Effector memory CD8-positive, alpha-beta T cell (primary cell): ENCODE measurements at regions not wholly inside any gene's neighbourhood (a gene's known extent, or its start where the extent isn't known, plus 50 kb on each side); places are given as distances from the start of the nearest gene placed in this dataset.

ENCODE experiments used
- ATAC-seq: fragments of 150-1000 bp; cut with Tn5 transposase; replicated peaks from 2 replicates; pipeline ENCODE4 v1.10.0; 2021; ENCODE audit warnings: mild to moderate bottlenecking, moderate library complexity
- DNase-seq, 3 experiments: peaks; one replicate each; pipeline ENCODE4 v3.0.0; 2021
- H3K27ac Mint-ChIP-seq, 2 donors: one replicate each; pipeline ENCODE4 v1.8.0; 2022; ENCODE audit warnings: mild to moderate bottlenecking in 2 of 2, mixed read lengths in 2 of 2, moderate library complexity in 2 of 2
- H3K27me3 Mint-ChIP-seq, 2 donors: one replicate each; pipeline ENCODE4 v1.8.0; 2022; ENCODE audit warnings: mixed read lengths in 2 of 2
- H3K36me3 Mint-ChIP-seq: one replicate; pipeline ENCODE4 v1.8.0; 2022; ENCODE audit warnings: mild to moderate bottlenecking, moderate library complexity, mixed read lengths; ENCODE audit not compliant: insufficient read depth
- H3K4me1 Mint-ChIP-seq, 2 donors: one replicate each; pipeline ENCODE4 v1.8.0; 2022; ENCODE audit warnings: low read depth in 2 of 2, mixed read lengths in 2 of 2
- H3K4me3 Mint-ChIP-seq, 2 donors: one replicate each; pipeline ENCODE4 v1.8.0; 2022; ENCODE audit warnings: mild to moderate bottlenecking in 2 of 2, mixed read lengths in 2 of 2, moderate library complexity in 2 of 2
- H3K9me3 Mint-ChIP-seq, 2 donors: one replicate each; pipeline ENCODE4 v1.8.0; 2022; ENCODE audit warnings: mixed read lengths in 2 of 2

DNA sequence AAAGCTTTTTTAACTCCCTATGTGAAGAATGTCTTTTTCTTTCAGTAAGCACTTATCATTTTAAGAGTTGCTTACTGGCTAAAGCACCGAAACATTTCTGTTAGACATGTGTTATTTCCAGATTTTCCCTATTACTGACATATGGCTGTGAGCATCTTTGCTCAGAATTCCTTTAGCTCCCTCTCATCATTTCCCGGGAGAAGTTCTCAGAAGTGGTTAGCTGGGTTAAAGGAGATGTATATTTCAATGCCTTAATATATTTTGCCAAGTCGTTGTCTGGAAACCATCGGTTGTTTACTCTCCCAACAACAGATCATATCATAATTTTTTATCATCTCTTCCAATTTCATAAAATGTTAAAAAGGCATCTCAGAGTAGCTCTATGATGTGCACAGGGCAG, 396.5 kb downstream of the OCA2 start:
- DNase-seq, result no peak
- no peaks in the 10 kb centered on the region for H3K4me1 Mint-ChIP-seq
- peaks cover 11 to 41% of the 10 kb centered on the region in 2 donors for H3K9me3 Mint-ChIP-seq

DNA sequence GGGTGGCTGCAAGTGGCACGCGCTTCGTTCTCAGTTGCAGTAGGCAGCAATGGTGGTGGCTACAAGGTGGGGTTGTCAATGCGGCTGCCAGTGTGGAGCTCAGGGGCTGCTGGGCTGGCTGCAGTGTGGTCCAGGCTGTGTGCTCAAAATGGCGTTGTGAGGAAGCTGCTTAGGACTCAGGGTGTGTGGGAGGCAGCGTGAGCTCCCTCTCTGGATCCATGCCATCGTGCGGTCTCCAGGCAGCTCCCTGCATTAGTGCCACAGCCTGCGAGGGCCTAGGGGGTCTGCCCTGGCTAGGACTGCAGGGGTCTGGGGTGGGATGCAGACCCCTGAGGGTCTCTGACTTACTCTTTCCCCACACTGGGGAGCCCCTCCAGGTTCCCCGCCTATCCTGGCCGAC, 397.2 kb downstream of the OCA2 start:
- H3K9me3 Mint-ChIP-seq, result peaks cover 11 to 39% of the 10 kb centered on the region in 2 donors
- ATAC-seq (no peak), DNase-seq (no peak)
- H3K27ac Mint-ChIP-seq, result no peak overlapping the region
- no peaks in the 10 kb centered on the region for H3K4me1 Mint-ChIP-seq
- H3K27me3 Mint-ChIP-seq, result no peaks in the 10 kb centered on the region
- H3K4me3 Mint-ChIP-seq, result no peak overlapping the region
- H3K36me3 Mint-ChIP-seq, result no peaks in the 10 kb centered on the region

More for the DNA sequence above, 396.5 kb downstream of the OCA2 start:
- ATAC-seq, result no peak
- H3K4me3 Mint-ChIP-seq, result no peak overlapping the region
- H3K36me3 Mint-ChIP-seq, result no peaks in the 10 kb centered on the region
- no peaks in the 10 kb centered on the region for H3K27me3 Mint-ChIP-seq
- no peak overlapping the region for H3K27ac Mint-ChIP-seq

DNA sequence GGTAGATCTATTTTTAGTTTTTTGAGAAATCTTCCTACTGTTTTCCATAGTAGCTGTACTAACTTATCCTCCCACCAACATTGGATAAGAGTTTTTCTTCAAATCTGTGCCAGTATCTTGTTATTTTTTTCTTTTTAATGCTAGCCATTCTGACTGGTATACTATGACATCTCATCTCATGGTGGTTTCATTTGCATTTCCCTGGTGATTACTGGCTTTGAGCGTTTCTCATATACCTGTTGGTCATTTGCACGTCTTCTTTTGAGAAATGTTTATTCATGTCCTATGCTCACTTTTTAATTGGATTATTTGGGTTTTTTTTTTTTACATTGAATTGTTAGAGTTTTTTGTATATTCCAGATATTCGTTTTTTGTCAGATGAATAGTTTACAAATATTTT, 398.1 kb downstream of the OCA2 start:
- Mint-ChIP-seq H3K4me1 (no peaks in the 10 kb centered on the region), H3K27me3 (no peaks in the 10 kb centered on the region), H3K36me3 (no peaks in the 10 kb centered on the region), H3K27ac (no peak overlapping the region), H3K9me3 (peaks cover 11 to 39% of the 10 kb centered on the region in 2 donors), H3K4me3 (no peak overlapping the region)
- ATAC-seq (no peak), DNase-seq (no peak)

DNA sequence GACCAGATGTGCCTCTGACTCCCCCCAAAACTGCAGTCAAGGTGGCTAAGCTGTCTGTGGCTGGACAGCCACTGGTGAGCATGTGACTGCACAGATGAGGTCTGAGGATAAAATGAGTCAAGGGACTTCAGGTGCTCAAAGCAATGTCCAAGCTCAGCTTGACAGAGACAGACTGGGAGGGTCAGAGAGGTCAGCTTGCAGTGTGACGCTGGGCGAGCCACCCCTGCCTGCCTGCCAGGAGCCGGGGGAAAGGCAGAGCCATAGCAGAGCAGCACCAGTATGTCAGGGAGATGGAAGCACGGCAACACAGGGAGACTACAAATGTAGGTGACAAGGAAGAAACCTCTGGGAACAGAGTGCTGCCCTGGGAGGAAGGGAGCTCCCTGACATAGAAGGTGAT, 399.4 kb downstream of the OCA2 start:
- no peak for ATAC-seq
- Mint-ChIP-seq H3K9me3 (peaks cover 9 to 39% of the 10 kb centered on the region in 2 donors), H3K4me3 (no peak overlapping the region), H3K27me3 (no peaks in the 10 kb centered on the region), H3K4me1 (no peaks in the 10 kb centered on the region), H3K36me3 (no peaks in the 10 kb centered on the region), H3K27ac (no peak overlapping the region)
- no peak for DNase-seq

DNA sequence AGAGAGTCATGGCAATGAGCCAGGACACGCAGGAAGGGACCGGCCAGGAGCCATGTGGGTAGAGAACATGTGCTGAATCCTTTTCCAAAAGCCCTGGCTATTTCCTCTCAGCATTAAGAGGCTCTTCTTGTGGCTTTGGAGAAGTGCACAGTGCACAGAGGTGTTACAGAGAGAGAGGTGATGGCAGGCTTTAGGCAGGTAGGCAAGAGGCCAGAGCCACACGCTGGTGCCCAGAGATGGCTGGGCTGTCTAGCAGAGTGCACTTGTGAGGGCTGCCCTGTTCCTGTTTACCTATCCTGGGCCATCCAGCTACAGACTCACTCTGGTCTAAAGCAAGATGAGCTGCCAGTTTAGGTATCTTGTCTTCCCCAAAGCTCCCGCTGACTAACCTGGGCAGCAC, 402.6 kb downstream of the OCA2 start:
- Mint-ChIP-seq H3K4me3 (no peak overlapping the region), H3K27me3 (no peaks in the 10 kb centered on the region)

DNA sequence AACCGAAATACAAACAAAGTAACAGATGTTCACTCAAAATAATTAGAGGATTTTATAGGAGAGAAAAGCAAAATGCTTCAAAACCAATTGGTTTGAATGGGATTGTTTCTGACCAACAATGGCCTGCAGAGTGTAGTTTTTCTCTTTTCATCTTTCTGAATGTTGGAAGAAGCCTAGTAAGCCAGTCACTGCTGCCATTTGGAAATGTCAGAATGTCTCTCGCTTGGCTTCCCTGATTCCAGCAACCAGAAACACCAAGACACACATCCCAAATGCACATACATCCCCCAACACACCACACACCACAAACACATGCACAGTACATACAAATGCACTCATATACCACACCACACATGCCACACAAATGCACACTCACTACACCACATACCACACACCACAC, 403.4 kb downstream of the OCA2 start:
- ATAC-seq, result no peak
- no peaks in the 10 kb centered on the region for H3K4me1 Mint-ChIP-seq
- no peak for DNase-seq
- H3K27me3 Mint-ChIP-seq, result no peaks in the 10 kb centered on the region
- H3K9me3 Mint-ChIP-seq, result peaks cover 5 to 17% of the 10 kb centered on the region in 2 donors
- no peak overlapping the region for H3K27ac Mint-ChIP-seq
- no peaks in the 10 kb centered on the region for H3K36me3 Mint-ChIP-seq
- H3K4me3 Mint-ChIP-seq, result no peak overlapping the region

More for the DNA sequence above, 402.6 kb downstream of the OCA2 start:
- Mint-ChIP-seq H3K27ac (no peak overlapping the region), H3K9me3 (peaks cover 6 to 13% of the 10 kb centered on the region in 2 donors), H3K4me1 (no peaks in the 10 kb centered on the region), H3K36me3 (no peaks in the 10 kb centered on the region)
- ATAC-seq (no peak), DNase-seq (no peak)

DNA sequence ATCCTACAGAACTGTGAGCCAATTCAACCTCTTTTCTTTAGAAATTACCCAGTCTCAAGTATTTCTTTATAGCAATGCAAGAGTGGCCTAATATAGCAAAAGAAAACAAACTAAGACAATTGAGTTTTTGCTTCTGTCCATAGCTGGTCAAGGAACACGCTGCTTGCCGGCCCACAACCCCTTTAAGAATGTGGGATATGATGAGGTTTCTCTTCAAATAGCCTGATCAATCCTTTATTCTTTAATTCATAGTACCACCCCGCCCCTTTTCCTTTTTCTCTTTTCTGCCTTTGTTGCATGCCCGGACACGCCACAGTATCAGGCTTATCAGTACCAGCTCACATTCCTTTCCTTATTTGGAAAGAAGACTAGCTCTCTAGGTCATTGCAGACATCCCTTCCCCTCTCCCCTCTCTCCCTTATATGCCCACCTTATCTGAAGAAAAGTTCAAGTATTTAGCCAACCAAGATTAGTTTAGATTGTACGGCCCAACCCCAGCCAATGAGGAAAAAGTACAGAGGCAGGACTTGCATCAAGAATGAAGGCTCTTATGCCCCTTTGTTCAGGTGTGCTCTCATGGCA, 404.5 kb downstream of the OCA2 start:
- no peaks in the 10 kb centered on the region for H3K27me3 Mint-ChIP-seq
- no peak overlapping the region for H3K27ac Mint-ChIP-seq
- no peaks in the 10 kb centered on the region for H3K4me1 Mint-ChIP-seq
- no peak overlapping the region for H3K4me3 Mint-ChIP-seq
- DNase-seq, result no peak
- ATAC-seq, result no peak
- no peaks in the 10 kb centered on the region for H3K36me3 Mint-ChIP-seq
- H3K9me3 Mint-ChIP-seq, result peaks cover 6 to 17% of the 10 kb centered on the region in 2 donors

DNA sequence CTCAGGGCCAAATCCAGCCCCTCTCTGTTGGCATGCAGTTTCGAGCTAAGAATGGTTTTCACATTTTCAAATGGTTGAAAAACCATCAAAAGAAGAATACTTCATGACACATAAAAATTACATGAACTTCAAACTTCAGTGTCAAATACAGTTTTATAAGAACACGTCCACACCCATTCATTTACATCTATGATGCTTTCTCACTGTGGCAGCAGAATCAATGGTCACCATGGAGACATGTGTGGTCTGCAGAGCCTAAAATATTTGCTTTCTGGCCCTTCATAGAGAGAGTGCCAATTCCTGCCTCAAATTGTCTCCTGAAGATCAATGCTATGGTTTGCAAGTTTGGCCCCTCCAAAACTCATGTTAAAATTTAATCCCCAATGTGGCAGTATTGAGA, 405.8 kb downstream of the OCA2 start:
- Mint-ChIP-seq H3K27ac (no peak overlapping the region), H3K4me3 (no peak overlapping the region), H3K4me1 (no peaks in the 10 kb centered on the region), H3K36me3 (no peaks in the 10 kb centered on the region), H3K27me3 (no peaks in the 10 kb centered on the region), H3K9me3 (peaks cover 3 to 11% of the 10 kb centered on the region in 2 donors)
- no peak for DNase-seq
- ATAC-seq, result no peak

DNA sequence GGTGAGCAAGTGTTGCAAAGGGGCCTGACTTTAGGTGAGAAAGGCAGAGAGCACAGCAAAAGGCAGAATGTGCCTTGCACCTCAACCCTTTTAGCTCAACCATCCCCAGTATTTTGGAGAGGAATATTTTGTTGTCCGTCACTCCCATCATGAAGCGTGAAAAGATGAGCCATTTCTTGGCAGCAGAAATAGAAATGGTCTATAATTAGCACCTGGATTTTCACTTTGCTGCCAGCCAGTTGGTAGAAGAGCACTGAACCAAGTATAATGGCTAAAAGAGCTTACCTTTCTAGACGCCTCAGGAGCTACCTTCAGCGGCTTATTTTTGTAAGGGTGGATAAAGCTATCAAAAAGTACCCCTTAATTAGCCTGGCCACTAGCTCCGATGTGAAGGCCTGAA, 406.7 kb downstream of the OCA2 start:
- Mint-ChIP-seq H3K36me3 (no peaks in the 10 kb centered on the region), H3K4me1 (no peaks in the 10 kb centered on the region), H3K9me3 (peaks cover 3 to 11% of the 10 kb centered on the region in 2 donors), H3K27me3 (no peaks in the 10 kb centered on the region), H3K4me3 (no peak overlapping the region), H3K27ac (no peak overlapping the region)
- DNase-seq, result no peak
- no peak for ATAC-seq

DNA sequence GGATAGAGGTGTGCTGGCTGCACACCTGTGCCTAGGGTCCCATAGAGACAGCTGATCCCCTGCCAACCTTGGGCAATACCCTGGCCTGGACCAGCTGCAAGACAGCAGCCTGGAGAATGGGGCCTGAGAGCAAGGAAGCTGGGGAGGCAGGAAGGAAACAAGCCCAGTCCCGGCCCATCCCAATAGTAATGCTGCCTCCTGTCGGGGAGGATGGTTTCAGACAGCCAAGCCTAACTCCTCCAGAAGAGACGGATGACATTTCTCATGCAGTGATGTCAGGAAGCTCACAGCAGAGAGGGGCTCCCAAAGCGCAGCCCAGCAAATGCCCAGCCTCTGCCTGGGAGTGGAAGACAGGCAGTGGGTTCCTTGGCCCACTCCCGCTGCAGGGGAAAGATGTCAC, 408.8 kb downstream of the OCA2 start:
- no peak for ATAC-seq
- Mint-ChIP-seq H3K4me3 (no peak overlapping the region), H3K36me3 (no peaks in the 10 kb centered on the region), H3K27me3 (no peaks in the 10 kb centered on the region), H3K9me3 (peaks cover 3 to 11% of the 10 kb centered on the region in 2 donors), H3K4me1 (no peaks in the 10 kb centered on the region), H3K27ac (no peak overlapping the region)
- DNase-seq, result no peak

DNA sequence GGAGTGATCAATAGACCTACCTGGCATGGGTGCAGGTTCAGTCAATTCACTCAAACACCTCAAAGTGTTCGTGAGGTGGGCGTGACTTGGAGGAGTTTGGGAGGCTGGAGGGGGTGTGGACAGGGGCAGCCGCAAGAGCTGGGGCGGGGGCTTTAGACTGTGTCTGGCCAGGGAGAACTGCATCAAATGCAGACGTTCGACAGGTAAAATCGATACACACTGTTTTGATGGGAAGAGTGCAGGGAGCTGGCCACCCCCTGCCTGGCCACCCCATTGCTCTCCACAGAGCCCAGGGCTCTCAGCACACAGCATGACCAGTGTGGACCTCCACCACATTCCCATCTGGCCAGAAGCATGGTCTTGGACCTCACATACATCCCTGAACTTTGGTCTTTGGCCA, 412.1 kb downstream of the OCA2 start:
- no peak for DNase-seq
- Mint-ChIP-seq H3K27ac (no peak overlapping the region), H3K36me3 (no peaks in the 10 kb centered on the region), H3K27me3 (no peaks in the 10 kb centered on the region), H3K4me3 (no peak overlapping the region), H3K4me1 (no peaks in the 10 kb centered on the region), H3K9me3 (peaks cover 7 to 13% of the 10 kb centered on the region in 2 donors)
- no peak for ATAC-seq

DNA sequence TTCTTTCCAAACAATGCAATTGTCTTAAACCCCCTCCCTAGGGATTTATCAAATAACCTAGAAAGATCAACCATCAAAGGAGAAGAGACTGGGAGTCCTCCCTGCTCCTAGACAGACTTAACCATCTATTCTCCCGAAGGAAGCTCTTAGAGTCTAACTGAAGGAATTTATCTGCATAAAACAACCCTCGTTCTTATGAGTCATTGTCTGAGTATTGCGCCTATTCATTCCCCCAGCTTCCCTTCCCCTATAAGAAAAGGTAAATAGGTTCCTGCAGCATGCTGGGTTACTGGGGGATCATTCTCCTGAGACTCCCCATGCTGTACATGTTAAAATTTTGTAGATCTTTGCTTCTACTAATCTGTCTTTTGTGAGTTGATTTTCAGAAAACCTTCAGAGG, 412.7 kb downstream of the OCA2 start:
- no peaks in the 10 kb centered on the region for H3K36me3 Mint-ChIP-seq
- DNase-seq (no peak), ATAC-seq (no peak)
- H3K27me3 Mint-ChIP-seq, result no peaks in the 10 kb centered on the region
- H3K9me3 Mint-ChIP-seq, result peaks cover 7 to 18% of the 10 kb centered on the region in 2 donors
- H3K4me1 Mint-ChIP-seq, result no peaks in the 10 kb centered on the region
- no peak overlapping the region for H3K27ac Mint-ChIP-seq
- no peak overlapping the region for H3K4me3 Mint-ChIP-seq

DNA sequence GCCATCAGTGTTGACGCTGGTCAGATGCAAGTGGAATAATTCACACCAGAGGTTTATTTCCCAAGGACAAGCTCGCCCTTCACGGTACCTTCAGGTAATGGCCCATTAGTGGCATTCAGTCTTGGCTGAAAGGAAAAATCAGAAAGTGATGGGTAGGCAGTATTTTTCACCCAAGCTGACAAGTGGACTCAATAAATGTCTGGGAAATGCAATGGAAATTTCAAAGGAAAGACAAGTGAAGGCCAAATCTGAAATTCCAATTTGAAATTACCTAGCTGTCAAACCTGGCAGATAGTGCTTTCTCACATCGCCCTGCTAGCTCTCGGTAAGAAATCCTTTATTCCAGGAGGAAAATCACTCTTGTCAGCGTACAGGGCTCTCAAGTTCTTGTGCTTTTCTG, 413.5 kb downstream of the OCA2 start:
- Mint-ChIP-seq H3K27ac (no peak overlapping the region), H3K4me3 (no peak overlapping the region), H3K27me3 (no peaks in the 10 kb centered on the region), H3K36me3 (no peaks in the 10 kb centered on the region), H3K4me1 (no peaks in the 10 kb centered on the region), H3K9me3 (peaks cover 7 to 11% of the 10 kb centered on the region in 2 donors)
- DNase-seq (no peak), ATAC-seq (no peak)

DNA sequence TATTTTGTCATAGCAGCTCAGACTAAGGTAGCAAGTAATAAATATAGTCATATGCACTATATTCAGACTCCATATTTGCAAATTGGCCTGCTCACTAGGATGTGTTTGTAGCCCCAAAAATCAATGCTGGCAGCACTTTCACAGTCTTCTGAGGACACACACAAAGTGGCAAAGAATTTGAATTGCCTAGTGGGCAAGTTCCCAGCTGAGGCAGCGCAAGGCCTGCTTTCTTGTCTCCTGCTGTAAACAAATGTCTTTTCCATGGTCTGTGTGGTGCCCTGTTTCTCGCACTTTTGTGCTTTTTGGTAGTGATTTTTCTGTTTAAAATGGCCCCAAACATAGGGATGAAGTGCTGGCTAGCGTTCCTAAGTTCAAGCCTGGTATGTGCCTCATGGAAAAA, 416.0 kb downstream of the OCA2 start:
- Mint-ChIP-seq H3K9me3 (peaks cover 6 to 15% of the 10 kb centered on the region in 2 donors), H3K27me3 (no peaks in the 10 kb centered on the region), H3K36me3 (no peaks in the 10 kb centered on the region), H3K27ac (no peak overlapping the region), H3K4me3 (no peak overlapping the region), H3K4me1 (no peaks in the 10 kb centered on the region)
- ATAC-seq, result no peak
- DNase-seq, result no peak

DNA sequence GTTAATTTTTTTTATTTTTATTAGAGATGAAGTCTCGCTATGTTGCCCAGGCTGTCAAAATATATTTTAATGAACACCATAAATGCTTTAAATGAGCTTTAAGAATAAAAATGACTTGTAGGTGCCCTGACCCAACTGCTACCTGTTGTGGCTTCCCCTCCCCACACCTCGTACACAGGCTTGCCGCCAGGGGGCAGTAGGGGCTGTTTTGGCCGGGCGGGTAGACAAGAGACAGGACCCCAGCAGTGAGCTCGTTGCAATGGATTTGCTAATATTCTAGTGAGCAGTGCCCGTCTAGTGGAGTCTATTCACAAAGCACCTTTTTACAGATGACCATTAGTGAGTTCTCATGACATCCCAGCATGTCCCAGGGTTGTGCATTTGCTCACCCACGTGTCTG, 418.1 kb downstream of the OCA2 start:
- Mint-ChIP-seq H3K4me3 (no peak overlapping the region), H3K9me3 (peaks cover 6 to 24% of the 10 kb centered on the region in 2 donors), H3K36me3 (no peaks in the 10 kb centered on the region), H3K4me1 (no peaks in the 10 kb centered on the region), H3K27ac (no peak overlapping the region), H3K27me3 (no peaks in the 10 kb centered on the region)
- no peak for ATAC-seq
- DNase-seq, result no peak
